Vagina (tissue), 2 donors: ENCODE measurements at regions not wholly inside any gene's neighbourhood (a gene's known extent, or its start where the extent isn't known, plus 50 kb on each side); places are given as distances from the start of the nearest gene placed in this dataset.
A peak's percentile ranks its signal among the peaks of the same experiment; 100 is the strongest.

Experiments
- DNase-seq, 2 donors: peaks; one replicate each; pipeline ENCODE4 v3.0.0-alpha.2; 2017; ENCODE audit errors: extremely low spot score in 2 of 2
- H3K27ac ChIP-seq: fragments of 200-600 bp; sonication (generic); one replicate; pipeline ENCODE4 v1.5.1; 2019
- H3K27me3 ChIP-seq: fragments of 200-600 bp; sonication (generic); one replicate; pipeline ENCODE4 v1.5.1; 2019
- H3K36me3 ChIP-seq, 2 donors: fragments of 200-600 bp; sonication (generic); one replicate each; pipeline ENCODE4 v1.5.1; 2017 to 2019
- H3K4me1 ChIP-seq: fragments of 200-600 bp; sonication (generic); one replicate; pipeline ENCODE4 v1.5.1; 2019
- H3K4me3 ChIP-seq, 2 donors: fragments of 200-600 bp; sonication (generic); 1 replicate in 1 of 2; 2 replicates in 1 of 2; pipeline ENCODE4 v1.5.1; 2016 to 2019
- H3K9me3 ChIP-seq: fragments of 200-600 bp; sonication (generic); one replicate; pipeline ENCODE4 v1.5.1; 2019
- CTCF ChIP-seq, 3 experiments: fragments of 450-650 bp in 2 of 3; fragments of 200-600 bp in 1 of 3; sonication (generic) in 1 of 3; IDR thresholded peaks; one replicate each; pipeline ENCODE4 v1.5.1; 2017 to 2019; ENCODE audit warnings: antibody characterized with exemption in 3 of 3, mild to moderate bottlenecking in 2 of 3, moderate library complexity in 2 of 3
- POLR2A ChIP-seq, 2 donors: fragments of 450-650 bp; IDR thresholded peaks; one replicate each; pipeline ENCODE4 v1.6.1; 2017; ENCODE audit warnings: antibody characterized with exemption in 2 of 2, mild to moderate bottlenecking in 2 of 2, moderate library complexity in 2 of 2
- POLR2AphosphoS5 ChIP-seq, 2 donors: sonication (generic); formaldehyde crosslinking; IDR thresholded peaks; one replicate each; pipeline ENCODE4 v1.9.0; 2017; ENCODE audit warnings: antibody characterized with exemption in 2 of 2, mild to moderate bottlenecking in 2 of 2, low read depth in 1 of 2; ENCODE audit not compliant: insufficient read depth in 1 of 2
- intact Hi-C: fragments of 100-400 bp; cut with DNase I; formaldehyde crosslinking; loops from one replicate; pipeline ENCODE4 v1.15.1; 2023

- intact Hi-C loops, result no loop called here
- H3K27me3 ChIP-seq, result no peaks in the 10 kb centered on the region
- DNase-seq, result no peak
- no peak for TF ChIP-seq POLR2AphosphoS5 (IDR thresholded peaks at IDR 0.05; ENCODE audit: insufficient read depth in 1 of 2, low read depth in 1 of 2)
- peak; percentile 19 to 60 (median 42) for TF ChIP-seq CTCF (IDR thresholded peaks at IDR 0.05)
- TF ChIP-seq POLR2A (IDR thresholded peaks at IDR 0.05), result no peak
- no peaks in the 10 kb centered on the region for H3K36me3 ChIP-seq
- H3K4me3 ChIP-seq, result no peak overlapping the region
- H3K27ac ChIP-seq, result no peak overlapping the region
- no peaks in the 10 kb centered on the region for H3K4me1 ChIP-seq
- H3K9me3 ChIP-seq, result no peaks in the 10 kb centered on the region
These were observed 84.5 kb downstream of the ISX start for GRCh38 chr22:35150183-35151107.

GRCh38 chr22:35152316-35152715, 86.4 kb downstream of the ISX start:
- intact Hi-C loops, result no loop called here
- TF ChIP-seq CTCF (IDR thresholded peaks at IDR 0.05) (no peak), POLR2A (IDR thresholded peaks at IDR 0.05) (no peak), POLR2AphosphoS5 (IDR thresholded peaks at IDR 0.05; ENCODE audit: insufficient read depth in 1 of 2, low read depth in 1 of 2) (no peak)
- Histone ChIP-seq H3K4me3 (no peak overlapping the region), H3K4me1 (no peaks in the 10 kb centered on the region), H3K36me3 (no peaks in the 10 kb centered on the region), H3K9me3 (no peaks in the 10 kb centered on the region), H3K27ac (no peak overlapping the region), H3K27me3 (no peaks in the 10 kb centered on the region)
- DNase-seq, result no peak

GRCh38 chr22:35154937-35155387, 89.0 kb downstream of the ISX start:
- Histone ChIP-seq H3K36me3 (no peaks in the 10 kb centered on the region), H3K9me3 (no peaks in the 10 kb centered on the region), H3K27me3 (no peaks in the 10 kb centered on the region), H3K4me3 (no peak overlapping the region), H3K27ac (no peak overlapping the region), H3K4me1 (no peaks in the 10 kb centered on the region)
- no peak for DNase-seq
- TF ChIP-seq CTCF (IDR thresholded peaks at IDR 0.05), result peak; percentile 20 to 38 (median 20)
- no peak for TF ChIP-seq POLR2A (IDR thresholded peaks at IDR 0.05)
- intact Hi-C loops, result no loop called here

GRCh38 chr22:35155403-35156025, 89.6 kb downstream of the ISX start:
- Histone ChIP-seq H3K27ac (no peak overlapping the region), H3K9me3 (no peaks in the 10 kb centered on the region), H3K4me1 (no peaks in the 10 kb centered on the region), H3K27me3 (no peaks in the 10 kb centered on the region), H3K36me3 (no peaks in the 10 kb centered on the region), H3K4me3 (no peak overlapping the region)
- intact Hi-C loops, result no loop called here
- DNase-seq, result no peak
- TF ChIP-seq POLR2AphosphoS5 (IDR thresholded peaks at IDR 0.05; ENCODE audit: insufficient read depth in 1 of 2, low read depth in 1 of 2) (no peak), CTCF (IDR thresholded peaks at IDR 0.05) (no peak), POLR2A (IDR thresholded peaks at IDR 0.05) (no peak)

GRCh38 chr22:35156945-35157344, 91.0 kb downstream of the ISX start:
- Histone ChIP-seq H3K4me3 (no peak overlapping the region), H3K27ac (no peak overlapping the region), H3K4me1 (no peaks in the 10 kb centered on the region), H3K36me3 (no peaks in the 10 kb centered on the region), H3K27me3 (no peaks in the 10 kb centered on the region), H3K9me3 (no peaks in the 10 kb centered on the region)
- TF ChIP-seq CTCF (IDR thresholded peaks at IDR 0.05) (no peak), POLR2A (IDR thresholded peaks at IDR 0.05) (no peak), POLR2AphosphoS5 (IDR thresholded peaks at IDR 0.05; ENCODE audit: insufficient read depth in 1 of 2, low read depth in 1 of 2) (no peak)
- no peak for DNase-seq
- intact Hi-C loops, result no loop called here
